Lower leg skin (tissue), 4 donors: ENCODE measurements at regions not wholly inside any gene's neighbourhood (a gene's known extent, or its start where the extent isn't known, plus 50 kb on each side); places are given as distances from the start of the nearest gene placed in this dataset.

Source experiments
- DNase-seq, 2 donors: peaks; one replicate each; pipeline ENCODE4 v3.0.0-alpha.2; 2019; ENCODE audit warnings: low spot score in 2 of 2
- H3K4me3 ChIP-seq: fragments of 200-600 bp; sonication (generic); 2 replicates; pipeline ENCODE4 v1.5.1; 2017; ENCODE audit warnings: mild to moderate bottlenecking, low read depth; ENCODE audit not compliant: poor library complexity, severe bottlenecking
- CTCF ChIP-seq, 3 donors: fragments of 450-650 bp; IDR thresholded peaks; one replicate each; pipeline ENCODE4 v1.5.1; 2016; ENCODE audit warnings: antibody characterized with exemption in 3 of 3, mild to moderate bottlenecking in 3 of 3, moderate library complexity in 2 of 3
- POLR2A ChIP-seq, 2 donors: fragments of 450-650 bp; IDR thresholded peaks; one replicate each; pipeline ENCODE4 v1.6.1; 2016 to 2017; ENCODE audit warnings: antibody characterized with exemption in 2 of 2, mild to moderate bottlenecking in 1 of 2, moderate library complexity in 1 of 2
- WGBS, 2 donors: methylation state at CpG; one replicate each; pipeline ENCODE4 v1.1.5; 2018; 5-methylcytosine and 5-hydroxymethylcytosine counted together
- intact Hi-C: fragments of 100-400 bp; cut with DNase I; formaldehyde crosslinking; loops from one replicate; pipeline ENCODE4 v1.15.0; 2023; ENCODE audit warnings: low total_unique reads

DNA sequence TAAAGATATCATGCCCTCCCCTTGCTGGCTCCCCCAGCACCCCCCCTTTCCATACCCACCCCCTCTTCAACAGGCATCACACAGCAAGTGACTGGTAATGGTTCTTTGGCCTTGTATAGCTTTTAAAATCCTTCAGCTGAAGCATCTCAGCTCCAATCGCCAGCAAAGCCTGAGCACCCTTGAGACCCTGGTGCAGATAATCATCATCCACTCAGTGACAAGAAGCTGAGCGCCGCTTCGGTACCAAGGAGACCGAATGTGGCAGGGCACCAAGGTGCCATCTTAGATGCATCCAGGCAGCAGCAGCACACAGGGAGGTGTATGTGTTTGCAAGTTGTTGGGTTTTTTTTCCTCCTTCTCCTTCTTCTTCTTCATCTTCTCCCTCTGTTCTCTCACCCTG, 232.7 kb downstream of the BCL11A start:
- no peak for TF ChIP-seq POLR2A (IDR thresholded peaks at IDR 0.05)
- no peak for TF ChIP-seq CTCF (IDR thresholded peaks at IDR 0.05)
- WGBS, 2 donors = 88 to 100% methylated on average over 5 of the region's 5 CpGs
- intact Hi-C loops = no loop called here
- no peak for DNase-seq
- no peak overlapping the region for H3K4me3 ChIP-seq

DNA sequence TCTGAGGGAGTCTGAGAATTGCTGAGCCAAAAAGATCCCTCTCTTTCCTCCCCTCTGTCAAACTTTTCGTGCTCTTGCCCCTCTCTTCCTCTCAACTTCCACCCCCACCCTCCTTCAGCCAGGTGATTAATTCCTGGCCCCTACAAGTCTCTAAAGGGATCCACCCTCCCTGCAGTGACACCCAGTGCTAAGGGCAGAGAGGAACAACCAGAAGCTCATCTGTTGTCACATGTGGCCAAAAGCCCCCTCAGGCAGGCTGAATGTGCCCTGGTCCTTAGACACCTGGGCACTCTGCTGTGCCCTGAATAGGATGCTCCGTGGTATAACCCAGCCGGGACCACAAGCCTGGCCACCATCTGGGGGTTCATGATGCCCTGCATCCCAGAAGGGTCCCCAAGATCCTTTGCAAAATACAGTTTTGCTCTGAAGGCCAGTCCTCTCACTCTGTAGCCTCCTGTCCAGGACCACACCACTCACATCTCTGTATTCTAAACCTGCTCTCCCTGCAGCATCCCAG, 234.4 kb downstream of the BCL11A start:
- no peak for TF ChIP-seq POLR2A (IDR thresholded peaks at IDR 0.05)
- no peak for TF ChIP-seq CTCF (IDR thresholded peaks at IDR 0.05)
- 70 to 87% methylated on average over 3 of the region's 3 CpGs for WGBS, 2 donors
- no peak for DNase-seq
- intact Hi-C loops = no loop called here
- no peak overlapping the region for H3K4me3 ChIP-seq

DNA sequence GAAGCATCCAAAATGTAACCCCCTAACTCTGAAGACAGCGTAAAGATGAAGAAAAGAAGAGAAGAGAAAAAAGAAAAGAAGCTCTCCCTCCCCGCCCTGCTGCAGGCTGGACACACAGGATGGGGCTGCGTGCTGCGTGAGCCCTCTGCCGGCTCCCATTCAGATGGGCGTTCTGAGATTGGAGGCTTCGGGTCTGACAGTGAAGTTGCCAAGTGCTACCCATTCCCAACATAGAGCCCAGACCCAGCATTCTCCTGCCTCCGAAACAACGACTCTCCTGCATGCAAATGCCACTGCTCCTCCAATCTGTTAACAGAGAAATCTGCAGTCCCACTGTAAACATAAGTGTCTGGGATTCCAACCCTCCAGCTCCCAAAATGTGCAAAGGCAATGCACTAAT, 234.9 kb downstream of the BCL11A start:
- H3K4me3 ChIP-seq = no peak overlapping the region
- no peak for DNase-seq
- TF ChIP-seq CTCF (IDR thresholded peaks at IDR 0.05) = no peak
- no peak for TF ChIP-seq POLR2A (IDR thresholded peaks at IDR 0.05)
- intact Hi-C loops = no loop called here
- 39 to 67% methylated on average over 9 of the region's 9 CpGs for WGBS, 2 donors

DNA sequence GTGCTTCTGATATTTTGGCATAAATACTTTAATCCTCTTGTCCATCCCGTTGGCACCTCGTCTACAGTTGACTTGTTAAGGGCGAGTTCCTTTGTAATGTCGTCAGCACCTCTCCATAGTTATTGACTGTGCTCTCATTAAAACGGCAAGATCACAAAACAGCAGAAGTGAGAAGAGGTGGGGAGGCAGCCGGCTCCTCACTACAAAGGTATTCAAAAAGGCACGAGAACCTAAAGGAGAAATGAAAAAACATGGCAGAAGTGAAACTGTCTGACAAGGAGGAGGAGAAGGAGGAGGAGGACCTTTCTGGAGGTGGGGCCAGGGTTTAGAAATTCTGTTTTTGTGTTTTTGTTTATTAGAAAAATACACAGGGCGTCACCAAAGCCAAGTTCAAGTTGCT, 235.6 kb downstream of the BCL11A start:
- 59 to 63% methylated on average over 8 of the region's 8 CpGs for WGBS, 2 donors
- DNase-seq = no peak
- H3K4me3 ChIP-seq = no peak overlapping the region
- intact Hi-C loops = no loop called here
- TF ChIP-seq CTCF (IDR thresholded peaks at IDR 0.05) = no peak
- no peak for TF ChIP-seq POLR2A (IDR thresholded peaks at IDR 0.05)

- WGBS, 2 donors = 68 to 75% methylated on average over 2 of the region's 2 CpGs
- no peak overlapping the region for H3K4me3 ChIP-seq
- TF ChIP-seq CTCF (IDR thresholded peaks at IDR 0.05) = no peak
- no peak for TF ChIP-seq POLR2A (IDR thresholded peaks at IDR 0.05)
- intact Hi-C loops = no loop called here
- peak in 1 of 2 donors; percentile 2 for DNase-seq
These were observed 236.4 kb downstream of the BCL11A start for GRCh38 chr2:60317034-60317386.

DNA sequence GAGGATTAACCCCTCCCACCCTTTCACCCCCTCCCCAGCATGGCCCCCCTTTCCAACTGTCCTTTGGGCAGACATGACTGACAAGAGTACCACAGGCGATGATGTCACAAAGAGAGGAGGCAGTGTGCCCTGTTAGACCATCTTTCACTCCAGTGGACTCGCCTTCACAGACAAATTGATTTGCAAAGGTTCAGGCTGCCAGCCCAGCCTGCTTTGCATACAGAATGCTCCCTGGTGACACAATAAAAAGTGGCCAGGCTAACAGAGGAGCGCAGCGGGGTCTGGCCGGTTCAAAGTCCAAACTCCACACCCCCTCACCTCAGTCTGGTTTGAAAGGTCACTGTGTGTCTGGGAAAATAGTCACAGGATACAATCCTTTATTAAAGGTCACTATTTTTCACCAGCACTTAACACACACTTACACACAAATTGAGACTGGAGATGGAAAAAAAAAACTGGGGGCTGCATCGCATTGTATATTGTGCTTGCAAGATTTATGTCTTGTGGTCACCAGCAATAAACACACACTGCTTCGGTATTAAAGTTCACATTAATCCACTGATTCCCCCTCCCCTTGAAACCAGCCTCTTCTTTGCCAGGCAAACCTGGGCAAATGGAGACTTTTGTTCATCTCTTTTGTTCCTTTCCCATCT, 236.9 kb downstream of the BCL11A start:
- 81 to 82% methylated on average over 7 of the region's 7 CpGs for WGBS, 2 donors
- TF ChIP-seq POLR2A (IDR thresholded peaks at IDR 0.05) (no peak), CTCF (IDR thresholded peaks at IDR 0.05) (no peak)
- no peak overlapping the region for H3K4me3 ChIP-seq
- no peak for DNase-seq
- intact Hi-C loops = no loop called here
